SK-N-SH (cell line): ENCODE measurements at regions not wholly inside any gene's neighbourhood (a gene's known extent, or its start where the extent isn't known, plus 50 kb on each side); places are given as distances from the start of the nearest gene placed in this dataset.

ENCODE experiments used
- CTCF ChIA-PET: fragments of 300-600, 350-600 bp; formaldehyde crosslinking; extraction: SDS; loops from one replicate; lab custom pipeline; 2021; lab: Yijun Ruan, JAX
- POLR2A ChIA-PET: fragments of 350-600 bp; sonication (Branson Sonifier 250); formaldehyde crosslinking; extraction: SDS; loops from one replicate; lab custom pipeline; 2020; ENCODE audit warnings: antibody characterized with exemption, inconsistent platforms; lab: Yijun Ruan, JAX
- DNase-seq: peaks from one replicate; pipeline ENCODE4 v3.0.0; 2012
- H2AFZ ChIP-seq: fragments of 200-600 bp; sonication (generic); 2 replicates; pipeline ENCODE4 v1.8.1; 2016; ENCODE audit warnings: antibody characterized with exemption, mild to moderate bottlenecking, low read depth
- H3F3A ChIP-seq: fragments of 200-600 bp; sonication (generic); replicated peaks from 2 replicates; pipeline ENCODE3; 2016; ENCODE audit warnings: antibody characterized with exemption, mild to moderate bottlenecking; ENCODE audit not compliant: insufficient read depth
- H3K27ac ChIP-seq, 2 experiments: fragments of 200-500 bp in 1 of 2; fragments of 200-600 bp in 1 of 2; sonication (Bioruptor generic) in 1 of 2; sonication (generic), shearing (Covaris generic) in 1 of 2; 2 replicates each; pipeline versions ENCODE4 v1.5.1 to v1.6.1; 2014 to 2016; ENCODE audit warnings: low read depth in 2 of 2, inconsistent platforms in 1 of 2, low read length in 1 of 2, mild to moderate bottlenecking in 1 of 2, mixed read lengths in 1 of 2
- H3K27me3 ChIP-seq: fragments of 200-600 bp; sonication (generic), shearing (Covaris generic); 2 replicates; pipeline ENCODE4 v1.6.1; 2016; ENCODE audit warnings: mixed run types; ENCODE audit not compliant: insufficient read depth
- H3K36me3 ChIP-seq, 2 experiments: fragments of 200-500 bp in 1 of 2; fragments of 200-600 bp in 1 of 2; sonication (Bioruptor generic) in 1 of 2; sonication (generic) in 1 of 2; replicated peaks in 1 of 2; 2 replicates each; pipeline versions ENCODE3 to v1.5.1; 2014 to 2016; ENCODE audit warnings: low read length in 1 of 2, mild to moderate bottlenecking in 1 of 2; ENCODE audit not compliant: insufficient read depth in 2 of 2, control insufficient read depth in 1 of 2
- H3K4me1 ChIP-seq, 2 experiments: fragments of 200-500 bp in 1 of 2; fragments of 200-600 bp in 1 of 2; sonication (Bioruptor generic) in 1 of 2; sonication (generic), shearing (Covaris generic) in 1 of 2; 2 replicates each; pipeline versions ENCODE4 v1.5.1 to v1.6.1; 2014 to 2016; ENCODE audit warnings: low read depth in 1 of 2, low read length in 1 of 2, mixed run types in 1 of 2; ENCODE audit not compliant: insufficient read depth in 2 of 2, control insufficient read depth in 1 of 2
- H3K4me2 ChIP-seq: fragments of 200-600 bp; sonication (generic), shearing (Covaris generic); 2 replicates; pipeline ENCODE4 v1.6.1; 2017; ENCODE audit warnings: mixed run types
- H3K4me3 ChIP-seq, 2 experiments: fragments of 200-500 bp in 1 of 2; fragments of 200-600 bp in 1 of 2; sonication (Bioruptor generic) in 1 of 2; sonication (generic), shearing (Covaris generic) in 1 of 2; 2 replicates each; pipeline versions ENCODE4 v1.5.1 to v1.8.1; 2014 to 2016; ENCODE audit warnings: low read depth in 2 of 2, inconsistent platforms in 1 of 2, low read length in 1 of 2, mild to moderate bottlenecking in 1 of 2, mixed read lengths in 1 of 2, moderate library complexity in 1 of 2
- H3K79me2 ChIP-seq: fragments of 200-600 bp; sonication (generic); 2 replicates; pipeline ENCODE4 v1.8.1; 2017; ENCODE audit warnings: mild to moderate bottlenecking; ENCODE audit not compliant: insufficient read depth
- H3K9ac ChIP-seq: fragments of 200-600 bp; sonication (generic); 2 replicates; pipeline ENCODE4 v1.6.1; 2017; ENCODE audit warnings: mixed run types
- H3K9me2 ChIP-seq: fragments of 200-600 bp; sonication (generic); 2 replicates; pipeline ENCODE4 v1.6.1; 2017; ENCODE audit warnings: mixed run types
- H3K9me3 ChIP-seq: fragments of 200-600 bp; sonication (generic); 2 replicates; pipeline ENCODE4 v1.6.1; 2017; ENCODE audit warnings: mixed run types, mild to moderate bottlenecking, moderate library complexity
- H4K20me1 ChIP-seq: fragments of 200-600 bp; sonication (generic); 2 replicates; pipeline ENCODE4 v1.6.1; 2017; ENCODE audit warnings: mild to moderate bottlenecking, mixed run types; ENCODE audit not compliant: insufficient read depth
- CHD2 ChIP-seq: fragments of 150-350 bp; IDR thresholded peaks from 2 replicates; pipeline ENCODE4 v1.6.1; 2018; ENCODE audit warnings: low read length; ENCODE audit not compliant: partially characterized antibody
- EP300 ChIP-seq, 2 experiments: IDR thresholded peaks; 2 replicates each; pipeline versions ENCODE4 v1.4.0 to v1.6.1; 2012; ENCODE audit warnings: borderline replicate concordance in 1 of 2, low read depth in 1 of 2, low read length in 1 of 2
- FOSL2 ChIP-seq: IDR thresholded peaks from 2 replicates; pipeline ENCODE4 v1.4.0; 2012; ENCODE audit warnings: low read depth, mild to moderate bottlenecking, moderate library complexity, borderline replicate concordance
- GABPA ChIP-seq: IDR thresholded peaks from 2 replicates; pipeline ENCODE4 v1.4.0; 2012; ENCODE audit warnings: low read depth, mild to moderate bottlenecking
- MXI1 ChIP-seq: IDR thresholded peaks from 2 replicates; pipeline ENCODE4 v1.6.1; 2012; ENCODE audit warnings: mild to moderate bottlenecking, low read depth, low read length, improper control_type of control experiment
- NRF1 ChIP-seq: IDR thresholded peaks from 2 replicates; pipeline ENCODE4 v1.6.1; 2012; ENCODE audit warnings: low read depth, mild to moderate bottlenecking, low read length
- POLR2AphosphoS5 ChIP-seq: IDR thresholded peaks from 2 replicates; pipeline ENCODE4 v1.6.1; 2012; ENCODE audit warnings: low read depth, low read length
- RAD21 ChIP-seq: IDR thresholded peaks from 2 replicates; pipeline ENCODE4 v1.6.1; 2012; ENCODE audit warnings: mild to moderate bottlenecking, low read length
- RCOR1 ChIP-seq: fragments of 150-350 bp; IDR thresholded peaks from 2 replicates; pipeline ENCODE4 v1.6.1; 2017; ENCODE audit warnings: antibody characterized with exemption, low read length
- RXRA ChIP-seq: IDR thresholded peaks from 2 replicates; pipeline ENCODE4 v1.4.0; 2012; ENCODE audit warnings: low read depth, mild to moderate bottlenecking, borderline replicate concordance
- SIN3A ChIP-seq: IDR thresholded peaks from 2 replicates; pipeline ENCODE4 v1.6.1; 2012; ENCODE audit warnings: low read depth, mild to moderate bottlenecking, low read length, moderate library complexity, borderline replicate concordance
- SMC3 ChIP-seq: IDR thresholded peaks from 2 replicates; pipeline ENCODE4 v1.6.1; 2012; ENCODE audit warnings: low read depth, low read length, improper control_type of control experiment
- TCF12 ChIP-seq: IDR thresholded peaks from 2 replicates; pipeline ENCODE4 v1.4.0; 2012
- TEAD4 ChIP-seq: IDR thresholded peaks from 2 replicates; pipeline ENCODE4 v1.4.0; 2012; ENCODE audit warnings: mild to moderate bottlenecking, borderline replicate concordance; ENCODE audit not compliant: insufficient read depth
- WGBS: methylation state at CpG from one replicate; pipeline ENCODE4 v1.1.6; 2017; ENCODE audit warnings: low lambda C conversion rate; 5-methylcytosine and 5-hydroxymethylcytosine counted together
- TF ChIP-seq, protein P1 (sequence below): fragments of 200-600 bp; sonication (generic); IDR thresholded peaks from 2 replicates; pipeline ENCODE4 v1.6.1; 2017; ENCODE audit warnings: antibody characterized with exemption, mild to moderate bottlenecking, moderate library complexity
- TF ChIP-seq, protein P2 (sequence below): IDR thresholded peaks from 2 replicates; pipeline ENCODE4; 2012
- TF ChIP-seq, protein P3 (sequence below): IDR thresholded peaks from 2 replicates; pipeline ENCODE4 v1.6.1; 2012; ENCODE audit warnings: mild to moderate bottlenecking, low read depth, low read length, moderate library complexity

DNA sequence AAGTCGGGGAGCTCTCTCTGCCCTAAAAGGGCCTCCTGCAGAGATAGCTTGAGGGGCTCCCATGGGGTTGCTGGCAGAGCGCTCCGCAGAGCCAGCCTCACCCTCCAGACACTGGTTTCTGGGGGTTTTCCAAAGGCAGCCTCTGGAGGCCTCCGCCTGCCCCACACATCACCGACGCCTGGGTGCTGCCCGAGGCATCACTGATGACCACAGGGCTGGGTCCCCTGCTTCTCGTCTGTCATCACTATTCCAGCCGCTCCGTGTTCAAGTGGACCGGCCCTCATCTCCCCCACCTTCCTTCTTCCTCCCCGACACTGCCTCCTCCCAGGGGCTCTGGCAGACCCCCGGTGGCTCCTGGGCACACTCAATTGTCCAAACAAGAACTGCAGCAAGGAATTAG is 64.1 kb upstream of the IRX4 start (continued):
- TF ChIP-seq, protein P1, sequence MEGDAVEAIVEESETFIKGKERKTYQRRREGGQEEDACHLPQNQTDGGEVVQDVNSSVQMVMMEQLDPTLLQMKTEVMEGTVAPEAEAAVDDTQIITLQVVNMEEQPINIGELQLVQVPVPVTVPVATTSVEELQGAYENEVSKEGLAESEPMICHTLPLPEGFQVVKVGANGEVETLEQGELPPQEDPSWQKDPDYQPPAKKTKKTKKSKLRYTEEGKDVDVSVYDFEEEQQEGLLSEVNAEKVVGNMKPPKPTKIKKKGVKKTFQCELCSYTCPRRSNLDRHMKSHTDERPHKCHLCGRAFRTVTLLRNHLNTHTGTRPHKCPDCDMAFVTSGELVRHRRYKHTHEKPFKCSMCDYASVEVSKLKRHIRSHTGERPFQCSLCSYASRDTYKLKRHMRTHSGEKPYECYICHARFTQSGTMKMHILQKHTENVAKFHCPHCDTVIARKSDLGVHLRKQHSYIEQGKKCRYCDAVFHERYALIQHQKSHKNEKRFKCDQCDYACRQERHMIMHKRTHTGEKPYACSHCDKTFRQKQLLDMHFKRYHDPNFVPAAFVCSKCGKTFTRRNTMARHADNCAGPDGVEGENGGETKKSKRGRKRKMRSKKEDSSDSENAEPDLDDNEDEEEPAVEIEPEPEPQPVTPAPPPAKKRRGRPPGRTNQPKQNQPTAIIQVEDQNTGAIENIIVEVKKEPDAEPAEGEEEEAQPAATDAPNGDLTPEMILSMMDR = no peak
- no peak for TF ChIP-seq CHD2
- TF ChIP-seq RXRA = no peak

DNA sequence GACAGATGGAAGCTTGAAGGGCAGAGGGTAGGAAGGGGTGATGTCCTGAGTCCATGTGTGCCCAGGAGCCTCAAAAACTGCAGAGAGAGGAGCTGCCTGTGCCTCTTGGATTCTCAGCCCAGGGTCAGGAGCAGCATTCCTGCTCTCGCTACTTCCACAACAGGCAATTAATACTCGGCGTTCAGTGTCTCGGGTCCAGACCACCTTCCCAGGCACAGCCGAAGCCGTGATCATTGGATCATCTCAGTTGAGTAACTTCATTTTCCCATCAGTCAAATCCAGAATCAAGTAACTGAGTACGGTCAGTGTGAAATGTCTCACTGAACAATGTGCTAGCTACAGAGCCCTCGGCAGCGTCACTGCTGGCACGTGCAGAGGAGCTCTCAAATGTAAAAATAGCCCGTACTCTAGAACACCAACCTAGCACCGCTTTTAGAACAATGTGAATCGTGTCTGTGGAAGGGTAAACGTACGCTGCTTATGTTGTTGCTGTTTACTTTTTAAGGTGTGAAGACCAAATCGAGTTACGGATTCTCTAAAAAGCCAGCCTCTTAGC is 63.5 kb upstream of the IRX4 start:
- Histone ChIP-seq H3K9ac (no peak overlapping the region), H3K9me3 (no peaks in the 10 kb centered on the region), H3F3A (no peaks in the 10 kb centered on the region), H3K27ac (no peak overlapping the region), H3K9me2 (no peaks in the 10 kb centered on the region)
- TF ChIP-seq CHD2 (no peak), GABPA (no peak), SMC3 (no peak), RCOR1 (no peak), FOSL2 (no peak), EP300 (IDR thresholded peaks at IDR 0.05; ENCODE audit: borderline replicate concordance in 1 of 2, low read depth in 1 of 2, low read length in 1 of 2) (no peak), NRF1 (no peak), SIN3A (no peak), POLR2AphosphoS5 (no peak), RXRA (no peak), TCF12 (no peak), RAD21 (no peak), MXI1 (no peak), TEAD4 (no peak)
- TF ChIP-seq, protein P2, sequence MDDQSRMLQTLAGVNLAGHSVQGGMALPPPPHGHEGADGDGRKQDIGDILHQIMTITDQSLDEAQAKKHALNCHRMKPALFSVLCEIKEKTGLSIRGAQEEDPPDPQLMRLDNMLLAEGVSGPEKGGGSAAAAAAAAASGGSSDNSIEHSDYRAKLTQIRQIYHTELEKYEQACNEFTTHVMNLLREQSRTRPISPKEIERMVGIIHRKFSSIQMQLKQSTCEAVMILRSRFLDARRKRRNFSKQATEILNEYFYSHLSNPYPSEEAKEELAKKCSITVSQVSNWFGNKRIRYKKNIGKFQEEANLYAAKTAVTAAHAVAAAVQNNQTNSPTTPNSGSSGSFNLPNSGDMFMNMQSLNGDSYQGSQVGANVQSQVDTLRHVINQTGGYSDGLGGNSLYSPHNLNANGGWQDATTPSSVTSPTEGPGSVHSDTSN = no peak
- TF ChIP-seq, protein P3, sequence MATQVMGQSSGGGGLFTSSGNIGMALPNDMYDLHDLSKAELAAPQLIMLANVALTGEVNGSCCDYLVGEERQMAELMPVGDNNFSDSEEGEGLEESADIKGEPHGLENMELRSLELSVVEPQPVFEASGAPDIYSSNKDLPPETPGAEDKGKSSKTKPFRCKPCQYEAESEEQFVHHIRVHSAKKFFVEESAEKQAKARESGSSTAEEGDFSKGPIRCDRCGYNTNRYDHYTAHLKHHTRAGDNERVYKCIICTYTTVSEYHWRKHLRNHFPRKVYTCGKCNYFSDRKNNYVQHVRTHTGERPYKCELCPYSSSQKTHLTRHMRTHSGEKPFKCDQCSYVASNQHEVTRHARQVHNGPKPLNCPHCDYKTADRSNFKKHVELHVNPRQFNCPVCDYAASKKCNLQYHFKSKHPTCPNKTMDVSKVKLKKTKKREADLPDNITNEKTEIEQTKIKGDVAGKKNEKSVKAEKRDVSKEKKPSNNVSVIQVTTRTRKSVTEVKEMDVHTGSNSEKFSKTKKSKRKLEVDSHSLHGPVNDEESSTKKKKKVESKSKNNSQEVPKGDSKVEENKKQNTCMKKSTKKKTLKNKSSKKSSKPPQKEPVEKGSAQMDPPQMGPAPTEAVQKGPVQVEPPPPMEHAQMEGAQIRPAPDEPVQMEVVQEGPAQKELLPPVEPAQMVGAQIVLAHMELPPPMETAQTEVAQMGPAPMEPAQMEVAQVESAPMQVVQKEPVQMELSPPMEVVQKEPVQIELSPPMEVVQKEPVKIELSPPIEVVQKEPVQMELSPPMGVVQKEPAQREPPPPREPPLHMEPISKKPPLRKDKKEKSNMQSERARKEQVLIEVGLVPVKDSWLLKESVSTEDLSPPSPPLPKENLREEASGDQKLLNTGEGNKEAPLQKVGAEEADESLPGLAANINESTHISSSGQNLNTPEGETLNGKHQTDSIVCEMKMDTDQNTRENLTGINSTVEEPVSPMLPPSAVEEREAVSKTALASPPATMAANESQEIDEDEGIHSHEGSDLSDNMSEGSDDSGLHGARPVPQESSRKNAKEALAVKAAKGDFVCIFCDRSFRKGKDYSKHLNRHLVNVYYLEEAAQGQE = no peak
- TF ChIP-seq, protein P1 = no peak
- TF ChIP-seq, all 33 proteins: peak for 0
- H3K4me2 ChIP-seq = no peak overlapping the region
- H3K36me3 ChIP-seq = no peaks in the 10 kb centered on the region
- H3K79me2 ChIP-seq = no peaks in the 10 kb centered on the region
- ChIA-PET CTCF (interaction anchor here (0.6 to 1.0 kb wide), 2 partner anchors 10 to 80 kb away, joined by 3 read pairs; no protein-coding TSS in a partner anchor), POLR2A (no interaction called here)
- 7% methylated on average over 16 of the region's 17 CpGs for WGBS
- H2AFZ ChIP-seq = no peak overlapping the region
- peaks cover 67% of the 10 kb centered on the region for H3K27me3 ChIP-seq
- H4K20me1 ChIP-seq = no peaks in the 10 kb centered on the region
- H3K4me3 ChIP-seq = no peak overlapping the region
- no peak for DNase-seq
- H3K4me1 ChIP-seq = no peaks in the 10 kb centered on the region
